ENCODE measurements at regions not wholly inside any gene's neighbourhood (a gene's known extent, or its start where the extent isn't known, plus 50 kb on each side); places are given as distances from the start of the nearest gene placed in this dataset.

DNA sequence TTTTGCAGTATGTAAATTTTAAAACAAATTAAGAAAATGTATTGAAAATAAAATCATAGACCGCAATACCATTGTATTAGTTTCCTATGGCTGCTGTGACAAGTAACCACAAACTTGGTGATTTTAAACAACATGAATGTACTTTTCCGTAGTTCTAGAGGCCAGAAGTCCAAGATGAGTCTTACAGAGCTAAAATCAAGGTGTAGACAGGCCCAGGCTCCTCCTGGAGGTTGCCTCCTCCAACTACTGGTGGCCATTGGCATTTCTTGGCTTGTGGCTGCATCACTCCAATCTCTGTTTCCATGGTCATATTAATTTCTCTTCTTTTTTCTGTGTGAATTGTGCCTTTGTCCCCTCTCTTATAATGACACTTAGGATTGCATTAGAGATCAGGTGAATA is 59.2 kb upstream of the ETAA1 start:
- no peak for DNase-seq (ENCODE audit: low spot score)

DNA sequence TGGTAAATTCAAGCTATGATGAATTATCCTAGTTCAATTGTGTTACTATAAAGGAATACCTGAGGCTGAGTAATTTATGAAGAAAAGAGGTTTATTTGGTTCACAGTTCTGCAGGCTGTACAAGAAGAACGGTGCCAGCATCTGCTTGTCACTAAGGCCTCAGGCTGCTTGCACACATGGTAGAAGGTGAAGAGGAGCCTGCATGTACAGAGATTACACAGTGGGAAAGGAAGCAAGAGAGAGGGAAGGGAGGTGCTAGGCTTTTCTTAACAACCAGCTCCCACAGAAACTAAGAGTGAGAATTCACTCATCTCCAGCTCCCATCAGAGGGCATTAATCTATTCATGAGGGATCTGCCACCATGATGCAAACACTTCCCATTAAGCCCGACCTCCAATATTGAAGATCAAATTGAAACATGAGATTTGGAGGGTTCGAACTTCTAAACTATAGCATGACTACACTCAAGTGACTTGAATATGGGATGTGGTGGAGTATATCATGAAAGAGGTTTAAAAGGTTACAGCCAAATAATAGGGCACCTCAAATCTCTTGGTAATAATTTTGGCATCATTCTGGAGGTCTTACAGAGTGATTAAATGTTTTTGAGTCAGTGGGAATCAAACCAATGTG is 58.4 kb upstream of the ETAA1 start:
- DNase-seq (ENCODE audit: low spot score): no peak

DNA sequence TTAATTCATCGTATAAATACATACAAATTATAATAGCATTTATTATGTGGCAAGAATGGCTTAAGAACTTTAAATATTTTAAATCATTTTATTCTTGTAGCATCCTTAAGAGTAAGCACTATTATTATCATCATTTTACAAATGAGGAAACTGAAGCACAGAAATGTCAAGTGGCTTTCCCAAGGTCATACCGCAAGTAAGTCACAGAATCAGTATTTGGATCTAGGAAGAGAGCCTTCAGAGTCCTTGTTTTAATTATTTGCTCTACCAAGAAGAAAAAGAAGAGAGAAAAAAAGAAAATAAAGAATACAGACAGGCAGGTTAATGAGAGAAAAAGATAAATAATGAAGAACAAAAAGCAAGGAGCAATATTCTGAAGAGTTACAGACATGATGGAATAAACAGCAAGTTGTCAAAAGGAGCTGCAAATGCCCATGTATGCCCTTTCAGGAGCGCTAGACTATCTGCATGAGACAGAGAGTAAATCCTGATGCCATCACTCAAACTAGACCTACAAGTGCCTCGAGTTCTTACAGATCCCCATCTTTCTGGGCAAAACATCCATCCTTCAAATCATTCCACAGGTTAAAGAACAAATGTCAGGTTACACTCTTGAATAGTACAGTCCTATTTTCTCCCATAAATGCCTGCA is 57.8 kb upstream of the ETAA1 start:
- no peak for DNase-seq (ENCODE audit: low spot score)

DNA sequence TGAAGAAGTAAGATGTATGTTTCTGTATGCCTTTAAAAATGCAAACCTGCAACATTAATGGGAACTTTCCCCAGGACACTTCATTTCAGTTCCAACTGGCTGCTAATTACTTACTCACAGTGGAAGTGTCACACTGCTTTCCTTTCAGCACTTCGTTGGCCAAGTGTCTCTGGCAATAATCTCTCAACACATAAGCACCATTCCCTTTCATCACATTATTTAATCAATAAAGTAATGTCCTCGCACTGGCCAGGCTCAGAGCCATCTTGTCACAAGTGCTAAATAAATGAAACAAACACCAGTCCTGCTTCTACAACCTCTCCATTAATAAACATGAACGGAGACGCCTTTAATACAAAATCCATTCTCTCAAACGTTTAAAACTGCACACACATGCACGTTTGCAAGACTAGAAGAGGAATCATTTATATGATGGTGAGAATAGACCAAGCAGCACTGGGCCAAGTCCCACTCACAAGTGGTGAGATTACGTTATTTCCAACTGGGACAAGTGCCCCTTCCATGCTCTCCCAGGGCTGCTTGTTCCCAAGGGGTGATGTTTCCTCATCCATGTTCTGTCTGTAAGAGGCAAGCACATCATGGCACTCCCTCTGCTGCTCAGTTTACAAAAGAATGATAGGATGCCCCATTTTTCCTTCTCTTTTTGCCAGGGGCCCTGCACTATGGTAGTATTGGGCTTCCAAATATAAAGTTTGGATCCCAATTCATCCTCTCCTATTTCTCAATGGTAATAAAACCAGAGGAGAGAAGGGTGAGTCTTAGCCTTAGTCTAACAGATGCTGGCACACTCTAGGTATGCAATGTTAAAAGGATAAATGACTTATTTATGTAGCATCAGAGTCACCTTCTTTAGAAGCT is 56.8 kb upstream of the ETAA1 start:
- no peak for DNase-seq (ENCODE audit: low spot score)

DNA sequence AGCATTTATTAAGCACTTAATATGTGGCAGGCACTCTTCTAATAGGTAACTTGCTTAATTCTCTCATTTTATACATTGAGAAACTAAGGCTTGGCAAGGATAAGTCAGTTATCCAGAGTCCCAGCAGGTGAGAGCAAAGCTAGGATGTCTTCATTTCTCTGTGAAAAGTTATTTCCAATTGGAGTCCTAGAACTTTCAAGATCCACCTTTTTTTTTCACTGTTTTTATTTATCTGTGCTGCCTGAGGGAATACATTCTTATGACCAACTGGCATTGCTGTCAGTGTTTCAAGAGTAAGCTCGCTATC is 56.2 kb upstream of the ETAA1 start:
- no peak for DNase-seq (ENCODE audit: low spot score)

DNA sequence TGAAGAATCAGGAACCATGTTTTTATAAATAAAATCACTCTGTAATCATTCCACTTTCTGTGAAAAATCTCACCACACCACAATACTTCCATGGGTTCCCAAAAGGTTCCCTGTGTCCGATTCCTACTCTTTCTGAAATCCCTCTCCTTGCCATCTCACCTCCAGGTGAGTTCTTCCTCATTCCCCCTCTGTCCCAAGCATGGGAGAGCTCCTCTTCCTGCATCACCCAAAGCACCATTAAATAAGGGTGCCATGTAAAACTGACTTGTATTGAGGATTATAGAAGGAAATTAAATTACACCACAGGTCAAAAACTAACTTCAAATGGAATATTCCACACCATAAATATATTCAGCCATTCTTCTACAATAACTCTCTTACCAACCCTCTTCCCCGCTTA is 55.8 kb upstream of the ETAA1 start:
- DNase-seq (ENCODE audit: low spot score): no peak

DNA sequence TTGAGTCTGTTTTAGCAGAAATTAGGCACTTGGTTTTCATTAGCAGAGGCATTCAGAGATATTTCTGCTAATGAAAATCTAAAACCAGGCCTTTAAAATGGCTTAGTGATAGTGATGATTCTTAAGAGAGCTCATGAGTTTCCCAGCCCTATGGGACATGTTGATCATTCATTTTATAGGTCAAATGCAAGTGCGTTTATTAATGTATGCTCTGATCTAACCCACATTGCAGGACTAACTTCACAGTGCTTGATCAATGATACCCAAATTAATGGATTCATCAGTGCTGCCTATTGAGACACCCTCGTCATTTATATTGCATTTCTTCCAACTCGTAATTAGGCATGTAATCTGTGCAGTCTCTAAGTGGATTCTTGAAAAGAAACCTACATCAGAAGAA is 54.7 kb upstream of the ETAA1 start:
- DNase-seq (ENCODE audit: low spot score): no peak

DNA sequence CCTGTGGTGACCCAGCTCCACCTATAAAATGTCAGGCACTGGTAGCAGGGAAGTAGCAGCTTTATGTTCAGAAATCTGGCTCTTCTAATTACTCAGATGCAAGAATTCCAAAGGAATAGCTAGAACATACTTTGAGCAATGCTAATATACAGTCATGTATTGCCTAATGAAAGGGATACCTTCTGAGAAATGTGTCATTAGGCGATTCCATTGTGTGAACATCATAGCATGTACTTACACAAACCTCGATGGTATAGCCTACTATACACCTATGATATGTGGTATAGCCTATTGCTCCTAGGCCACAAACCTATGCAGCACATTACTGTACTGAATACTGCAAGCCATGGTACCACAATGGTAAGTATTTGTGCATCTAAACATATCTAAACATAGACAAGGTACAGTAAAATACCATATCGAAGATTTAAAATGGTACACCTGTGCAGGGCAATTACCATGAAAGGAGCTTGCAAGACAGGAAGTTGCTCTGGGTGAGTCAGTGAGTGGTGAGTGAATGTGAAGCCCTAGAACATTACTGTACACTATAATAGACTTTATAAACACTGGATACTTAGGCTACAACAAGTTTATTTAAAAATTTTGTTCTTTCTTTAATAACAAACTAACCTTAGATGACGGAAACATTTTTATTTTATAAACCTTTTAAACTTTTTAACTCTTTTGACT is 50.3 kb upstream of the ETAA1 start:
- no peak for DNase-seq (ENCODE audit: low spot score)
